DMS 273 (cell line): ENCODE measurements at regions not wholly inside any gene's neighbourhood (a gene's known extent, or its start where the extent isn't known, plus 50 kb on each side); places are given as distances from the start of the nearest gene placed in this dataset.
"Not testable (repeated sequence)": the region's sequence is repeated elsewhere in the genome, so short reads cannot be mapped to it uniquely, and the experiment has no call there.

Experiments used
- DNase-seq: peaks from one replicate; lab custom pipeline; 2025; ENCODE audit not compliant: unreplicated experiment; lab: John Stamatoyannopoulos, UW

DNA sequence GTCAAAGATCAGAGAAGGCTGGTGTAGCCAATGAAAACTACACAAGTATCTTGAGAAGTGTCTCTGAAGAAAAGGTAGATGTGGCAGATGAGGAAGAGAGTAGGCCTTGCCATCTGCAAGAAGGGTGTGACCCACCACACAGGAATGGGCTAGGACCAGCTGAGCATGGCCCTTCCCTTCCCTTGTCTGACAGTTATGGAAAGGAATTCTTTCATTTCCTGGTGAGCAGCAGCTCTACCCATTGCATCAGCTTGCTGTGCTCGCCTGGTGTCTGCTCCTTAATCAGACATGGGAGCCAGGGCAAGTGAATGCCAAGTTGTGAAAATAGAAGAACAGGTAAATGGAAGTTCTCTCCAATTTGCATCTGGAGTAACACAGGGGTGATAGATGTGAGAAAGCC, 145.2 kb upstream of the KRR1 start:
- no peak for DNase-seq

DNA sequence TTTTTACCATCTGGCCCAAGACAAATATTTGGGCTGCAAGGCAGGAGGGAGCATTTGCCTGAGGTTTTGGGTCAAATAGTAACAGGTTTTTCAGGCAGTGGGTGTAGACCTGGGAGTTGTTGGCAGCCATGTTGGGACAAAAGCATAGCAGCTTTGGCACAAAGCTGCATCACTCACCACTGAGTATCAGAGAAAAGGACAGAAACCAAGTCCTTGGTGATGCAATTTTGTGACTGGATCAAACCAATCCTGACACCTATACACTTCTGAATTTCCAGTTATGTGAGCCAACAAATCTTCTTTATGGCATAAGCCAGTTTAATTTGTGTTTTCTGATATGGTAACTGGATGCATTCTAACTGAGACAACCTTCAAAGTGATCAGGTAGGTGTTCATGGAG, 144.8 kb upstream of the KRR1 start:
- DNase-seq = no peak

DNA sequence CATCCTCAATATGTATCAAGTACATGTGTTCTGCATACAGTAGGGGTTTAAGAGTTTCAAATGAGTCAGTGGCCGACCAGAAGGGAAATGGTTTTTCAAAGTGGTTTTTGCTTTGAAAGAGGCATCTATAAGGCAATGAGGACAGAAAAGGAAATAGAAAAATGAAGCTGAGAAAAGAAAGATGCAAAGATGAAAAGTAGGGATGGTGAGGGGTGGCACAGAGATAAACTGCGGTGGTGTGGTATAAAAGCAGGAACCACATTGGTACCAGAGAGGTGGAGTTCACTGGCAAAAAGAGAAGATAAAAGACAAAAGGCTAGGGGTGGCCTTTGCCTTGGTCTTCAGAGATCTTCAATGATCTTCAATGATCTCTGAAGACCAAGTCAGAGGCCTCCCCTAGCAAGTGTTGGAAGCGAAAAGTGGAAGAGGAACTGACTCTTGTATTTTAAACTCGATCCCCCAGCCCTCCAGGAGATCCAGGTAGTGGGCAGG, 144.0 kb upstream of the KRR1 start:
- DNase-seq = no peak

DNA sequence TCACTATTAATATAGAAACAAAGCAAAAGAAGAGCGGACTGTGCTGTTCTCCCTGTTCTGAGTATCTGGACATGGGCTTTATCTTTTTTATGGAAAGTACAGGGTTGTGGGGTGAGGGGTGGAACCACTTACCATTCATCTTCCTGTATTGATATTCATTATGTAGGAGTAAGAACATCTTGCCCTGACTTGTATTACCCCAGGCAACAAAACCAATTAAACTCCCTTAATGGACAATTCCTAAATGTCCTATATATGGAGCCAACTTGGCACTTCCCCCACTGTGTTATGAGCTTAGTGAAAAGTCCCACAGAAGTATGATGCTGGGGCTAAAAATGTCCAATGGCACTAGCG, 139.9 kb upstream of the KRR1 start:
- DNase-seq = peak; percentile 3

DNA sequence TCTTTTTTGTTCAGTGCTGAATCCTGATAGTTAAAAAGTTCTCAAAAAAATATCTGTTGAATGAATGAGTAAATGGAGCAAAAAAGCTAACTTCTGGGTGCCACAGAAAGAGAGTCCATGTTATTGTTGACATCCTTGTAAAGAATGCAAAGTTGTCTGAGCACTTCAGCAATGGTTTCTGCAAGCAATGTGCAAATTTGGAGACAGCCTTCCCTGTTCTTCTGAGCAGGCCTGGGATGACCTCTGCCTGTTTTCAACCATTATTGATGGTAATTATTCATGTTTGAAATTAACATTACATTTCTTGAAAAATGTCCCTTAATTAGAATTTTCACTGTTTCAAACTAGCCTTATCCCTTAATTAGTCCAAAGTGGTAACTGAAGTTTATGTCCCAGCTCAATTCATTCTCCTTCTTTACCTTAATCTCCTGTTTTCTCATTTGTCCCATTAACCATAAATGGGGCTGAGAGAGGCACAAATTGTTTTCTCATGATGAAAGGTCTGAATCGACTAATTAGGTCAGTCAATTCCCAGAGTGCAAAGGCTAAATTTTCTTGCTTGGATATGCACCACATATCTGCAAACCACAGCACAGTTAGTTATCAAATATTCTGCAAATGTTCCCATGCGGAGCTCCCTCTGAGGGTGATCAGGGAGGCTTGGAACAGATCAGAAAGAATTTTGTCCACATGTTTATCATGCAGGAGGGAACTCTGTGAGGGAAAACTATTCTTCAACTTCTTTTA, 139.4 kb upstream of the KRR1 start:
- DNase-seq = no peak

DNA sequence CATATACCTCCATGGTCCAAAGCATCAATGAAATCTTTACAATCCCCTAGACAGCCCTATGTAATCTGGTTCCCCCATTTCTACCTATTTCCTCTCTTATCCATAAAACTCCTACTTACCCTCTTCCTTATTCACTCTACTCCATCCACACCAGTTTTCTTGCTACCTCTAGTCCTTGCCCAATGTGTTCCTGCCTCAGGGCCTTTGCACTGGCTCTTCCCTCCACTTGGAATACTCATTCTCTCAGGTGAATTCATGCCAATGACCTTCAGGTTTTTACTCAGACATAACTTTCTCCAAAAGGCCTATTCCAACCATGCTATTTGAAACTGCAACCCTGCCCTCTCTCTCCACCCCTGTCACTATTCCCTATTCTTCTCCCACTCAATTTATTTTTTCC, 138.7 kb upstream of the KRR1 start:
- no peak for DNase-seq

DNA sequence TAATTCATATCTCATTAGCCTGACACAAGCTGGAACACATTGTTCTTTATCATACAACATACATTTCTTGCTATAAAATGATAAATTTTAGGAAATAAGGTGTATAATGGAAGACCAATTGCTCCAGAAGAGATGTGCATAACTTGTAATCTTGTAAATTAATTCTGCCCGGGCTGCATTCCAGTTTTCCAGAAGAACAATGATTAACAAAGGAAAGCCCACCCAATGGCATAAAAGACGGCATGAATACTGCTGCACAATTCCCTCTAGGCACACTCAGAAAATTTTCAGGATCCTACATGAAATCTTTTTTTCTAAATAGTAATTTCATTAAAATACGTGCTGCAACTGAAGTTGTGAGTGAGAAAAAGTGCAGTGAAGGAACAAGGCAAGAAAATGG, 137.4 kb upstream of the KRR1 start:
- DNase-seq = no peak

DNA sequence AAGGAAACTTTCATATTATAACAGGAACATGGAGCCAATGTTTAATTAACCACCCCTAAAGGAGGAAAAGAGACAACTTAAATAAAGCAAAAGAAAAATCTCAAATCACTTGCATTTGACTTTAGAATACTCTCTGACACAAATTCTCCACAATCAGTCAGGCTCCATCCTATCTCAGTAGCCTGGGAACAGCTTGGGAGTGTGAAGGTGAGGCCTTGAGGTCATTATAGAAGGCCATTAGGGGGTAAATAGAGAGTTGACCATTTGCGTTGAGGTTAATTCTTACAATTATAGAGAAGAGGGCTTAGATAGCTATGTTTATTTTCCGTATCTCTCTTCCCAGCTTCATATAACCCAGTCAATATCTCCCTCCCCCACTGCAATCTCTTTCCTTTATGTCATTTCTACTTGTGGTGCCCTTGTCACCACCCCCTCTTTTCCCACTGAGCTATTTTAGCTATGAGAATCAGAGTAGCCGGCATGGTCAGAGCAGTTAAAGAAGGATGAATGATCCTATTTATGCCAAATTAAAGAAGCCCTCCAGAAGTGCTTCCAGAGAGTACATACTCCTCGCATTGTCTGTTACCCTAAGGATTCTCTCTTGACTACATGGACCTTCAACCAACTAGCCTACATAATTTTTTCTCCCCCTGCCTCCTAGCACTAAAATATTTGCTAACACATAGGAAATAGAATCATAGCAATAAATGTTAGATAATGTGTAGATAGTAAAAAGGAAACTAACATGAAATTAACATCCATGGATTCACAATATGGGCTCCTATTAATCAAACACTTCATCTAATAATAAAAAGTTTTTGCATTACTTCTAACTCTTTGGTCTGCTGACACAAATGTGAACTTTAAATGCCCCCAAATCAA, 135.2 kb upstream of the KRR1 start:
- no peak for DNase-seq

DNA sequence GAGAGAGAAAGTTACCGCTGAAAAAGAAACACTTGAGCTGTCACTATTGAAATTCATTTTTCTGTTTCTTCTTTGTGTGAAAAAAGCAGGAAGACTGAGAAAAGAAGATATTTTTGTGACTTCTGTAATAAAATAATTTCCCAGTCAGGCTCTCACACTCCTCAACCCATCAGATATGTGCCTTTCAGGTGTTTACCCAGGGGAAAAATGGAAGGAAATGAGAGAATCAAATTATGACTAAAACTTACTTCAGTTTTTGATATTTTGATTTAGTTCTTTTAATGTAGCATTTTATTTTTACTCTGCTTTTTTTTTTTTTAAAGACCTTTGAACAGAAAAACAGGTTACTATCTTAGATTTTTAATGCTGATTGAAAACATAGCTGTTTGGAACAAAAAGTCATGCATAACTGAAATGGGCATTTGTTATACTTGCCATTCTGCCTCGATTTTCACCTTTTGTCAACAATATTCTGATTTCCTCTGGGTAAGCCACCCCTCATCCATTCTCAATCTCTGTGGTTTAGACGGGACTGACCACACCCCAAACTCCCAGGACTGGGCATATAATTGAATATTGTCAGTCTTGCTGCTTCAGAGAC, 133.2 kb upstream of the KRR1 start:
- no peak for DNase-seq

DNA sequence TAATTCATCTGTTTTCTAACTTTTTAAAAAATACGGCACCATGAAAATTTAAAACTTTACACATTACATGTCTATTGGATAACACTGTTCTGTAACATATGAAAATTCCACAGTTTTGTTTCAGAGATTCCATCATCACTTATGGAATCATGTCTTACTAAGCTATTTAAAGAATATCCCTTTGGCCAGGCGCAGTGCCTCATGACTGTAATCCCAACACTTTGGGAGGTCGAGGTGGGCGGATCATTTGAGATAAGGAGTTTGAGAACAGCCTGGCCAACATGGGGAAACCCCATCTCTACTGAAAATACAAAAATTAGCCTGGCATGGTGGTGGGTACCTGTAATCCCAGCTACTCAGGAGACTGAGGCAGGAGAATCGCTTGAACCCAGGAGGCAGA, 131.7 kb upstream of the KRR1 start:
- not testable (repeated sequence) for DNase-seq

DNA sequence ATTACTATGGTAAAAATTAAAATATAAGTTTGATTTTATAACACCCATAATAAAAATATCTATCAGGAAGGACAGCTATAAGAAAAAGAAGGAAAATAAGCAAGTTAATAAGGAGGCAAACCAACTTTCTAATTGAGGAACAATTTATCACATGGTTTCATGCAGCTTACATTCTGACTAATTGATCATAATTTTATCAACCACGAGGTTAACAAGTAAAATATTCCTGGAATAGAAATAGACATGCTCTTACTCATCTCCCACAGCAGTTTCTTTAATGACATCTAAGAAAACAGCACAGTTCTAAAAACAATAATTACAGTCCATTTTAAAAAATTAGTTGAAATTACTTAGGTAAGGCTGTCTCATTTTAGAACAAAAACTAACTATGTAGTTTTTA, 130.8 kb upstream of the KRR1 start:
- DNase-seq = no peak

DNA sequence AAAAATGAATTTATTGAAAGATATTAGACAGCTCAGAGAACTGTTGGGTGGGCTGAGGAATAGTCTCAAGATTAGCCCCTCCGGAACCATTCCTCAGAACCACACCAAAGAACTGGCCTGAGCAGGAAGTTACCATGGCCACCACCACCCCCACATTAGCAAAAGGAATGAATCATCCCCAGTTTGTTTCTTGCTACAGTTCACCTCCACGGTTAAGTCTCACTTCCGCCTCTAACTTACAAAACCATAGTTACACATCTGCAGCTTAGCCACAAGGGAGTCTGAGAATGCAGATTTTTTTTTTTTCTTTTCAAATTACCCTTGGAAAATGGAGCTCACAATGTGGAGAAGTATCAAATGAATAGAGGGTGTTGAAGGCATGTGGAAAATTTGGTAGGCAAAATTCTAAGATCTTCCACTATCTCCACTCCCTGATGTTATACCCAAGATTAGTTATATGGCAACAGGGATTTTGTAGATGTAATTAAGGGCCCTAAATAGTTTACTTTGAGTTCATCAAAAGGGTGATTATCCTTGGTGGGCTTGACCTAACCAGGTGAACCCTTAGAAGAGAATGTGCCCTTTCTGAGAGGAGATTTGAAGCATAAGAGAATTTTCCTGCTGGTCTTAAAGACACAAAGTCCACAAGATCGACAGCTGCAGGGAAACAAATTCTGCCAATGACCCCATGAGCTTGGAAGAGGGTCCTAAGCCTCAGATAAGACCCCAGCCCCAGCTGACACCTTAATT, 129.8 kb upstream of the KRR1 start:
- DNase-seq = no peak

DNA sequence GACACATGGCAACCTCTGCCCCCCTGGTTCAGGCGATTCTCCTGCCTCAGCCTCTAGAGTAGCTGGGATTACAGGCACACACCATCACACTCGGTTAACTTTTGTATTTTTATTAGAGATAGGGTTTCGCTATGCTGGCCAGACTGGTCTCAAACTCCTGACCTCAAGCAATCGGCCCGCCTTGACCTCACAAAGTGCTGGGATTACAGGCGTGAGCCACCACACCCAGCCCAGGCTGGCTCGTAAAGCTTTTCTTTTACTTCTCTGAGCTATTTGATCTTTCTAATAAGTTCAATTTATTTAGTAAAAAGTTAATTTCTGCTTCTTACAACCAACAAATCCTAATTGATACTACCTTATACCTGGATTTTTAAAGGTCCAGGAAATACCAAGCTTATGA, 127.4 kb upstream of the KRR1 start:
- no peak for DNase-seq

DNA sequence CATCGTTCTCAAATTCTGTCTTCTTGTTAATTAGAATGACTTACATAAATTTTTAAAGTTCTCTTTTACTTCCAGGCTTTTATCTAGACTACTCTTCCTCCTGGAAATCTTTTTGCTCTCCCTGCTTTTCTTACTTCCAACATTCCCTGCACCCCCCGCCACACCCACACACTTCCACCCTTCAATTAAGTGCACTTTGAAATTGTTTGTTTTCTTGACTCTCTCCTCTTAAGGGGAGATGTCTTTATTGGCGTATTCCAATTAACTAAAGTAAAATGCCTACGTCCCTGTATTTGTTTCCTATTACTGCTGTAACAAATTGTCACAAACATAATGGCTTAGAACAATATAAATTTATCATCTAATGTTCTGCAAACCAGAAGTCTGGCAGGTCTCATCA, 125.2 kb upstream of the KRR1 start:
- DNase-seq = no peak

DNA sequence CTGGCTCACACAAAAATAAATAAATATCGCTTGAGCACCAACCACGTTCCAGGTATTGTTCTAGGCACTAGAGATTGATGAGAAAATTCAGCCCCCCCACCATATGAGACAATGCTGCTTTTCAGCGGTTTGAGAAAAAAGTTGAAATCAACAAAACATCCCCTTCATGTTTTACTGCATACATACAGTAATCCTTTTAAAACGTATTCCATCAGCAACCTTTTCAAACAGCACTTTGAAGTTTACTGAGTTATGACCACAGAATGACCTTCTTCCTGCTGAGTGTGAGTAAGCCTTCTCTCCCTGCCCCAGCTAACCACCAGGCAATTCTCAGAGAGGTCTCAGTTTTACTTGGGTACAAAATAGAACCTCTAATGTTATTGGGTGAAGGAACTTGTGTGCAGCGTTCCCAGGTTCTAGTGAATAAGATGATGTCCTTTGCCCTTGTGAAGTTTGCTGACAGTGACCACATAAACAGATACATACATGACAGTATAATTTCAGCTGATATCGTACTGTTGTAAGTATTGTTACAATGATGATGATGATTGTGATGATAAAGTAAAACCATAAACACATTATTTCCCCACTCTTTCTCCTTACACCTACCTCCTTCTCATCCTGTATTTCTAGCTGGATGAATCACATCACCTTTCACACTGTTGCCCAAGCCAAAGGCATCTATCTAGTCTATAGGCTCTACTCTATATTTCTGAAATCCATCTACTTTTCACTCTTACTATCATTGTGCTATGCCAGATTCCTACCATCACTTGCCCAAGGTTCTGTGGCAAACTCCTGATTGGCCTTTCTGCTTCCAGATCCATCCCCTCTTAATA, 124.4 kb upstream of the KRR1 start:
- no peak for DNase-seq

DNA sequence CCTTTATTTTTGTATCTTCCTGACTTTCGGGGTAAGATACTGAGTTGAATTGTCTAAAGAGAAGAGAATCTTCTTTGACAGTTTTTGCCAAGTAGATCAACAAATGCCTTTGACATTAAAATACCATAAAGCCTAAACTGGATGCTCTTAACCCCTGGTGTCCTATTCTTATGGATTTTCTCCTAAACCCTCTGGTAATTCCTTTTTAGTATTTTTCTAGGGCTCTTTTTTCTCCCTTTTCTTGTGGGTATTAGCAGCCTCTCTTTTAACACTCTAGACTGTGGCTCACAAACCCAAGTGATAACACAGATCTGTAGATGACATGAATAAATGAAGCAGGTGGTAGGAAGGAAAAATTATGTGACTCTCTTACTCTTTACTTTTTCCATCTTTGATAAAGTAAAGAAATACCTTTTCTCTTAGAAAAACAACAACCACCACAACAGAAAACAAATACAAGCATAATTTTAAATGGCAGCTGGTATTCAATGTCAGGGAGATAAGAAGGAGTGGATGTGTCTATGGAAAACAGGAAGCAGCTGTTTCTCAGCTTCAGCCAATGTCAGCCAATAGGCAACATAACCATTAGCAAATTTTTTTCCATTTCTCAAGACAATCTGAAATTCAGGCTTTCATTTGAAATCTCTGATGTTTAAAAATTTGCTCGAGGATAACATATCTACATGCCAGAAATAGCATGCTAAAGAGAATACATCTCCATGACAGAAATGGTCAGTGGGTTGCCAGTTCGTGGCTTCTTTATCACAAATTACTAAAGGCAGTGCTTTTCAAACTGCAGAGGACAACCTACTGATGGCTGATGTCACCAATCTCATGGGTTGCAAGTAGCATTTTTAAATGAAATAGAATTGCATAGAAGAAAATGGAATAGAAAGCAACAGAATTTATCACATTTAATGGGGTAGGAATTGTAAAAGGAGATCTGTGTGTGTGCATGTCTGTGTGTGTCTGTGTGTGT, 123.1 kb upstream of the KRR1 start:
- no peak for DNase-seq

DNA sequence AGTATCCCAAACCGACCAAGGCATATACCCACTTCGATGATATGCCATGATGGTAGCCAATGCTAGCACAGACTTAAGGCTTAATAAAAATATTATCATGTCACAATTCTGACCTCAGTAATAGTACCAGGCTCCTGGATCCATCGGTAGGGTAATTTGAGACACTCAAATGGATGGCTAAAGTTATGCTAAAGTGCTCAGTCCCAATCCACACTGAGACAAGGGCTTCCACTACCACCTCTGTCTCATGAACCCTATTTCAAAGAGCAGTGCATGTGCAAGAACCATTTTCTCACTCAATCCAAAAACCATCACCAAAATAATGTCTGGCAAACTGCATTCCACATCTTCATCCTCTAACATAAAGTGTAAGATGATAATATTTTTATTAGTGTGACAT, 122.4 kb upstream of the KRR1 start:
- DNase-seq = no peak

DNA sequence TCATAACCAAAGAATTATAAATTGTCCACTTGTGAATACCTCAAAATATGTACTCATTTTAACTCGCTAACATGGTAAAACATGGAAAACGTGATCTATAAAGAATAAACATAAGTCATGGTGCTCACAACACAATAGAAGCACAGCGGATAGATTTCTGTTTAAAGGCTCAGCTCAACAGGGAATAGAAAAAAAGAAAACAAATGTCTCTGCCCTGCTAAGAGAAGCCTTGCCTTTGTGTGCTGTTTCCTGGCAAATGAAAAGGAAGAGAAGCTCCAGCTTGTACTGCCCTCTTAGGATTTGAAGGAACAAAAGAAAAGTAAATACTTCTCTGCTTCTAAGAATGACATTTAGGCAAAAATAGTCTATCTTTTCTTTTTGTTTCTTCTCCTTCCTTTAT, 121.0 kb upstream of the KRR1 start:
- DNase-seq = no peak

DNA sequence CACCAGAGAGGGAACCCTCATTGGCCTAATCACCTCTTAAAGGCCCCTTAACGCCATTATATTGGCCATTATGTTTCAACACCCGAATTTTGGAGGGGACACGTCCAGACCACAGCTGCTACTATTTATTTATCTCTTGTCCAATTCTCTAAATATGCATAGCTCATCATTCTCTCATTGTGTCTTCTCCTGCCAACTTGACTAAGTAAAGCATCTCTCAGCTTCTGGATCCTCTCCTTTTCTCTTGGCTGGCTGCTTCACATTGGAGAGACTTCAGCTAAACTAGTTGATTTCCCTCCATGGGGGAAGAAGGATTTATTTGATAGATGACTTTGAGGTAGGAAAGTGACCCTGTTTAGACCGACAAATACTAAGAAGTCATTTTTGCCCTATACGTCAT, 120.4 kb upstream of the KRR1 start:
- no peak for DNase-seq
